H1 (cell line): ENCODE measurements at regions not wholly inside any gene's neighbourhood (a gene's known extent, or its start where the extent isn't known, plus 50 kb on each side); places are given as distances from the start of the nearest gene placed in this dataset.

Experiments used
- CTCF ChIA-PET: fragments of 300-600 bp; sonication (Branson Sonifier 250); formaldehyde crosslinking; loops from one replicate; lab custom pipeline; 2021; ENCODE audit not compliant: partially characterized antibody; lab: Charles Lee
- POLR2A ChIA-PET: fragments of 300-600 bp; sonication (Branson Sonifier 250); formaldehyde crosslinking; loops from one replicate; lab custom pipeline; 2021; ENCODE audit warnings: inconsistent platforms; ENCODE audit not compliant: partially characterized antibody; lab: Charles Lee
- DNase-seq, 2 experiments: peaks; one replicate each; pipeline versions ENCODE4 v3.0.0 to v3.0.0-alpha.2; 2010 to 2022; ENCODE audit warnings: low spot score in 2 of 2, low read depth in 1 of 2, mixed read lengths in 1 of 2
- FAIRE-seq: peaks from 2 replicates; lab custom pipeline; 2011; peaks lifted over from hg19 to GRCh38; lab: Jason Lieb, UNC
- H2AFZ ChIP-seq: 2 replicates; pipeline ENCODE4 v1.8.1; 2012; ENCODE audit warnings: low read length, inconsistent platforms
- H2AK5ac ChIP-seq: 2 replicates; pipeline ENCODE4 v1.6.1; 2013; ENCODE audit warnings: low read depth, low read length
- H2BK120ac ChIP-seq: replicated peaks from 2 replicates; pipeline ENCODE3; 2013; ENCODE audit warnings: low read depth, low read length, inconsistent platforms
- H2BK12ac ChIP-seq: 2 replicates; pipeline ENCODE4 v1.6.1; 2013; ENCODE audit warnings: low read depth, low read length
- H2BK15ac ChIP-seq: 2 replicates; pipeline ENCODE4 v1.6.1; 2013; ENCODE audit warnings: low read length
- H2BK20ac ChIP-seq: 2 replicates; pipeline ENCODE4 v1.6.1; 2013; ENCODE audit warnings: low read length
- H2BK5ac ChIP-seq: 2 replicates; pipeline ENCODE4 v1.6.1; 2013; ENCODE audit warnings: low read depth, low read length
- H3K14ac ChIP-seq: 2 replicates; pipeline ENCODE4 v1.6.1; 2013; ENCODE audit warnings: inconsistent platforms; ENCODE audit not compliant: insufficient read length
- H3K18ac ChIP-seq: 2 replicates; pipeline ENCODE4 v1.6.1; 2013; ENCODE audit warnings: low read length; ENCODE audit errors: extremely low read depth
- H3K23ac ChIP-seq: 2 replicates; pipeline ENCODE4 v1.6.1; 2013; ENCODE audit warnings: inconsistent platforms; ENCODE audit not compliant: insufficient read length
- H3K23me2 ChIP-seq: 2 replicates; pipeline ENCODE4 v1.6.1; 2013; ENCODE audit warnings: low read depth, low read length
- H3K27ac ChIP-seq: 2 replicates; pipeline ENCODE4 v1.6.1; 2011; ENCODE audit warnings: low read depth, low read length, inconsistent platforms
- H3K27me3 ChIP-seq, 4 experiments: replicated peaks in 1 of 4; 1 replicate in 1 of 4; 2 replicates in 3 of 4; pipeline versions ENCODE4 v1.6.1 to v1.8.1; 2011 to 2013; ENCODE audit warnings: low read length in 3 of 4, mild to moderate bottlenecking in 3 of 4, inconsistent platforms in 2 of 4, mixed read lengths in 2 of 4, moderate library complexity in 1 of 4; ENCODE audit not compliant: control insufficient read depth in 3 of 4, insufficient read depth in 3 of 4; ENCODE audit errors: extremely low read depth in 1 of 4
- H3K36me3 ChIP-seq, 4 experiments: 2 replicates each; pipeline versions ENCODE4 v1.6.1 to v1.8.1; 2011 to 2013; ENCODE audit warnings: mild to moderate bottlenecking in 4 of 4, low read length in 3 of 4, moderate library complexity in 2 of 4, control low read depth in 1 of 4, inconsistent platforms in 1 of 4; ENCODE audit not compliant: insufficient read depth in 4 of 4, control insufficient read depth in 2 of 4
- H3K4ac ChIP-seq: replicated peaks from 2 replicates; pipeline ENCODE3; 2013; ENCODE audit warnings: low read length, low read depth, mixed read lengths, inconsistent platforms; ENCODE audit not compliant: insufficient read length
- H3K4me1 ChIP-seq, 4 experiments: replicated peaks in 1 of 4; 1 replicate in 1 of 4; 2 replicates in 3 of 4; pipeline versions ENCODE4 v1.6.1 to v1.8.1; 2011 to 2013; ENCODE audit warnings: low read length in 3 of 4, inconsistent platforms in 2 of 4, mixed read lengths in 1 of 4; ENCODE audit not compliant: insufficient read depth in 4 of 4, control insufficient read depth in 3 of 4
- H3K4me2 ChIP-seq, 2 experiments: 2 replicates each; pipeline versions ENCODE4 v1.6.1 to v1.8.1; 2011 to 2013; ENCODE audit warnings: low read depth in 2 of 2, low read length in 2 of 2, control low read depth in 1 of 2, inconsistent platforms in 1 of 2, mild to moderate bottlenecking in 1 of 2; ENCODE audit not compliant: insufficient read depth in 1 of 2
- H3K4me3 ChIP-seq, 4 experiments: fragments of 200-600, 300-600 bp in 1 of 4; sonication (generic), shearing (Covaris generic), sonication (Bioruptor Twin) in 1 of 4; 2 replicates each; pipeline versions ENCODE4 v1.5.1 to v1.8.1; 2011 to 2016; ENCODE audit warnings: low read length in 4 of 4, low read depth in 3 of 4, control low read depth in 2 of 4, inconsistent platforms in 2 of 4, mild to moderate bottlenecking in 2 of 4, mixed read lengths in 1 of 4, moderate library complexity in 1 of 4; ENCODE audit not compliant: insufficient read depth in 2 of 4; ENCODE audit errors: extremely low read depth in 1 of 4
- H3K56ac ChIP-seq: replicated peaks from 2 replicates; pipeline ENCODE3; 2013; ENCODE audit warnings: low read depth, mild to moderate bottlenecking, mixed read lengths, low read length, inconsistent platforms; ENCODE audit not compliant: insufficient read length
- H3K79me1 ChIP-seq: 2 replicates; pipeline ENCODE4 v1.6.1; 2013; ENCODE audit warnings: low read depth, low read length, control low read depth
- H3K79me2 ChIP-seq, 2 experiments: 2 replicates each; pipeline versions ENCODE4 v1.6.1 to v1.8.1; 2012 to 2013; ENCODE audit warnings: low read length in 2 of 2, mild to moderate bottlenecking in 2 of 2, inconsistent platforms in 1 of 2; ENCODE audit not compliant: insufficient read depth in 2 of 2, control insufficient read depth in 1 of 2
- H3K9ac ChIP-seq, 4 experiments: replicated peaks in 1 of 4; 1 replicate in 1 of 4; 2 replicates in 3 of 4; pipeline versions ENCODE4 v1.6.1 to v1.8.1; 2011 to 2013; ENCODE audit warnings: low read depth in 3 of 4, low read length in 3 of 4, control low read depth in 2 of 4, mild to moderate bottlenecking in 2 of 4, moderate library complexity in 2 of 4, inconsistent platforms in 1 of 4; ENCODE audit errors: extremely low read depth in 1 of 4
- H3K9me3 ChIP-seq, 2 experiments: 2 replicates each; pipeline versions ENCODE4 v1.6.1 to v1.8.1; 2012 to 2013; ENCODE audit warnings: mild to moderate bottlenecking in 2 of 2, moderate library complexity in 2 of 2, control low read depth in 1 of 2, inconsistent platforms in 1 of 2, low read depth in 1 of 2, low read length in 1 of 2, mixed read lengths in 1 of 2; ENCODE audit not compliant: insufficient read depth in 2 of 2
- H4K20me1 ChIP-seq, 2 experiments: replicated peaks in 1 of 2; 2 replicates each; pipeline versions ENCODE3 to v1.8.1; 2011 to 2013; ENCODE audit warnings: inconsistent platforms in 2 of 2, low read length in 2 of 2, mild to moderate bottlenecking in 1 of 2; ENCODE audit not compliant: insufficient read depth in 2 of 2, control insufficient read depth in 1 of 2
- H4K5ac ChIP-seq: 2 replicates; pipeline ENCODE4 v1.6.1; 2013; ENCODE audit warnings: low read length, low read depth, mixed read lengths, inconsistent platforms; ENCODE audit not compliant: insufficient read length
- H4K8ac ChIP-seq: 2 replicates; pipeline ENCODE4 v1.8.0; 2013; ENCODE audit warnings: mild to moderate bottlenecking, moderate library complexity, low read length, inconsistent platforms; ENCODE audit not compliant: insufficient read depth; ENCODE audit errors: extremely low read depth
- H4K91ac ChIP-seq: replicated peaks from 2 replicates; pipeline ENCODE3; 2013; ENCODE audit warnings: low read length, mixed read lengths, inconsistent platforms; ENCODE audit not compliant: insufficient read length
- ASH2L ChIP-seq: fragments of 200-600, 300-600 bp; sonication (generic); IDR thresholded peaks from one replicate; pipeline ENCODE4 v1.7.1; 2017; ENCODE audit warnings: low read length
- BCL11A ChIP-seq, 2 experiments: IDR thresholded peaks; one replicate each; pipeline ENCODE4 v1.6.1; 2011; ENCODE audit warnings: low read depth in 2 of 2, low read length in 2 of 2, mild to moderate bottlenecking in 2 of 2
- CBX5 ChIP-seq: fragments of 300-800, 300-1000 bp; sonication (generic); IDR thresholded peaks from 2 replicates; pipeline ENCODE4 v1.7.1; 2016; ENCODE audit warnings: antibody characterized with exemption, low read length, low read depth
- FOSL1 ChIP-seq: IDR thresholded peaks from 2 replicates; pipeline ENCODE4 v1.6.1; 2011; ENCODE audit warnings: mild to moderate bottlenecking, low read depth, low read length, moderate library complexity; ENCODE audit not compliant: insufficient read depth
- HDAC2 ChIP-seq, 2 experiments: fragments of 300-600 bp in 1 of 2; sonication (generic) in 1 of 2; IDR thresholded peaks; 2 replicates each; pipeline ENCODE4 v1.6.1; 2011 to 2012; ENCODE audit warnings: low read depth in 2 of 2, low read length in 2 of 2, mild to moderate bottlenecking in 2 of 2, moderate library complexity in 2 of 2, borderline replicate concordance in 1 of 2, inconsistent platforms in 1 of 2
- POLR2AphosphoS5 ChIP-seq: IDR thresholded peaks from 2 replicates; pipeline ENCODE4 v1.6.1; 2011; ENCODE audit warnings: low read depth, low read length
- SUZ12 ChIP-seq: fragments of 200-600 bp; sonication (generic); IDR thresholded peaks from 2 replicates; pipeline ENCODE4 v1.6.1; 2012; ENCODE audit warnings: mild to moderate bottlenecking, inconsistent platforms, low read length, moderate library complexity, mixed read lengths
- TBP ChIP-seq: IDR thresholded peaks from 2 replicates; pipeline ENCODE4 v1.6.1; 2011; ENCODE audit warnings: low read depth, low read length, improper control_type of control experiment
- WGBS, 2 experiments: shearing (Covaris generic) in 1 of 2; methylation state at CpG; one replicate each; pipeline versions ENCODE4 v1.1.6 to v1.1.7; 2013 to 2015; ENCODE audit warnings: low lambda C conversion rate in 2 of 2, mixed read lengths in 2 of 2, inconsistent platforms in 1 of 2, low coverage in 1 of 2, missing lambda C conversion rate in 1 of 2; ENCODE audit not compliant: insufficient replicate concordance in 2 of 2, insufficient coverage in 1 of 2, insufficient read length in 1 of 2; ENCODE audit errors: extremely low coverage in 1 of 2, missing lambda C conversion rate in 1 of 2; 5-methylcytosine and 5-hydroxymethylcytosine counted together
- TF ChIP-seq, protein P1 (sequence below): IDR thresholded peaks from 2 replicates; pipeline ENCODE4 v1.6.1; 2012; ENCODE audit warnings: low read length, inconsistent platforms
- TF ChIP-seq, protein P2 (sequence below): IDR thresholded peaks from 2 replicates; pipeline ENCODE4 v1.6.1; 2011; ENCODE audit warnings: low read depth, mild to moderate bottlenecking, low read length; ENCODE audit not compliant: insufficient read depth

DNA sequence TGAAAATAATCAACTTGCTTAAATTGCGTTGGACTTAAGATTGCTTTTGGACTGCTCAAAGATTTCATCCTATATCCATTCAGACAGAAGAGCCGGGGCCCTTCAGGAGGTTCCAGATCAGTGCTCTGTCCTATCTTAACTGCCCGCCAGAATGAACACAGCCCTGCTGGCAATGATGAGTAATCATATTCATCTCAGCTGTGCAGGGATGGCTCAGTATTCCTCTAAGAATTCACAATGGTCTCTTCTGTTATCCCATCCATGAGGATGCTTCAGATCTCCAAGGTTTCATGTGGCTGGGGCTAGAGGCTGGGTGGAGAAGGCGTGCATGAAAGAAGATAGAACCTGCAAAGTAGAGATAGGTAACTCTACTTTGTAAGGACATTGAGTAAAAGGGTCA lies 80.0 kb upstream of the NPVF start:
- Histone ChIP-seq H3K23ac (no peak overlapping the region), H3K79me2 (no peaks in the 10 kb centered on the region), H3K9ac (no peak overlapping the region), H3K4me2 (no peak overlapping the region), H2BK15ac (no peak overlapping the region), H4K8ac (no peak overlapping the region), H2BK120ac (no peak overlapping the region), H2BK20ac (no peak overlapping the region), H2AFZ (no peak overlapping the region), H2AK5ac (no peak overlapping the region), H3K27me3 (no peaks in the 10 kb centered on the region), H4K91ac (no peak overlapping the region), H3K79me1 (no peaks in the 10 kb centered on the region), H3K14ac (no peak overlapping the region), H3K23me2 (no peaks in the 10 kb centered on the region), H3K56ac (no peak overlapping the region), H2BK12ac (no peak overlapping the region), H4K20me1 (no peaks in the 10 kb centered on the region), H3K4me3 (no peak overlapping the region), H4K5ac (no peak overlapping the region), H3K4me1 (peaks cover 0 to 10% (median under 1%) of the 10 kb centered on the region in 4 experiments; a peak in 2 of 7 replicates), H3K4ac (no peak overlapping the region), H3K27ac (no peak overlapping the region), H3K36me3 (no peaks in the 10 kb centered on the region), H2BK5ac (no peak overlapping the region), H3K9me3 (no peaks in the 10 kb centered on the region), H3K18ac (no peak overlapping the region)
- 88% methylated on average over 4 of the region's 4 CpGs; no CpG with 5 or more reads in 1 of the 2 experiments for whole genome bisulfite sequencing, 2 experiments
- POLR2A ChIA-PET: no interaction called here
- FAIRE-seq (no peak), DNase-seq (no peak)
- CTCF ChIA-PET: interaction anchor here (1.0 to 1.4 kb wide), 2 partner anchors 11 to 49 kb away, joined by 3 to 6 read pairs; no protein-coding TSS in a partner anchor
- TF ChIP-seq BCL11A (IDR thresholded peaks at IDR 0.05; ENCODE audit: low read depth in 2 of 2, low read length in 2 of 2) (no peak), HDAC2 (IDR thresholded peaks at IDR 0.05; ENCODE audit: borderline replicate concordance in 1 of 2, low read depth in 2 of 2, low read length in 2 of 2) (no peak), ASH2L (no peak), CBX5 (no peak), TBP (no peak), SUZ12 (no peak), POLR2AphosphoS5 (no peak), FOSL1 (no peak)
- TF ChIP-seq, protein P1, sequence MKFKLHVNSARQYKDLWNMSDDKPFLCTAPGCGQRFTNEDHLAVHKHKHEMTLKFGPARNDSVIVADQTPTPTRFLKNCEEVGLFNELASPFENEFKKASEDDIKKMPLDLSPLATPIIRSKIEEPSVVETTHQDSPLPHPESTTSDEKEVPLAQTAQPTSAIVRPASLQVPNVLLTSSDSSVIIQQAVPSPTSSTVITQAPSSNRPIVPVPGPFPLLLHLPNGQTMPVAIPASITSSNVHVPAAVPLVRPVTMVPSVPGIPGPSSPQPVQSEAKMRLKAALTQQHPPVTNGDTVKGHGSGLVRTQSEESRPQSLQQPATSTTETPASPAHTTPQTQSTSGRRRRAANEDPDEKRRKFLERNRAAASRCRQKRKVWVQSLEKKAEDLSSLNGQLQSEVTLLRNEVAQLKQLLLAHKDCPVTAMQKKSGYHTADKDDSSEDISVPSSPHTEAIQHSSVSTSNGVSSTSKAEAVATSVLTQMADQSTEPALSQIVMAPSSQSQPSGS: no peak
- TF ChIP-seq, protein P2, sequence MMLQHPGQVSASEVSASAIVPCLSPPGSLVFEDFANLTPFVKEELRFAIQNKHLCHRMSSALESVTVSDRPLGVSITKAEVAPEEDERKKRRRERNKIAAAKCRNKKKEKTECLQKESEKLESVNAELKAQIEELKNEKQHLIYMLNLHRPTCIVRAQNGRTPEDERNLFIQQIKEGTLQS: no peak
